Occipital lobe (tissue), 1 donor: ENCODE measurements at regions not wholly inside any gene's neighbourhood (a gene's known extent, or its start where the extent isn't known, plus 50 kb on each side); places are given as distances from the start of the nearest gene placed in this dataset.

Experiments used
- DNase-seq: peaks from one replicate; lab custom pipeline; 2025; lab: John Stamatoyannopoulos, UW

DNA sequence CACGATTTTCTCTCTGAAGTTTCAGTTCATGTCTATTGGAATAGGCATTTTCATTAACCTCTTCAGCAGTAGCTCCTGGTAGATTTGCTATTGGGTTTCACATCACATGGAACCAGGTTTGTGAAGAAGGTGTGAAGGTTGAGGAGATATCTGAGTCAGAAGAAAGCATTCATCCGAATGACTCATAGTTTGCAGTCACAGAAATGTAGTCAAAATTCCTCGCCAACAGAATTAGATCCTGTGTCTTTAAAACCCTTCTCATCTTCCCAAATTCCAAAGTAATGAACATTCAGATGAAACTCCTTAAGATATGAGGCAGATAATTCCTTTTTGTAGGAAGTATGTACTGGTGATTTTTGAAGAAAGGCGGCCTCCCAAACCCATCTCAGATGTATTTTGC is 125.0 kb upstream of the LARGE1 start:
- no peak for DNase-seq

DNA sequence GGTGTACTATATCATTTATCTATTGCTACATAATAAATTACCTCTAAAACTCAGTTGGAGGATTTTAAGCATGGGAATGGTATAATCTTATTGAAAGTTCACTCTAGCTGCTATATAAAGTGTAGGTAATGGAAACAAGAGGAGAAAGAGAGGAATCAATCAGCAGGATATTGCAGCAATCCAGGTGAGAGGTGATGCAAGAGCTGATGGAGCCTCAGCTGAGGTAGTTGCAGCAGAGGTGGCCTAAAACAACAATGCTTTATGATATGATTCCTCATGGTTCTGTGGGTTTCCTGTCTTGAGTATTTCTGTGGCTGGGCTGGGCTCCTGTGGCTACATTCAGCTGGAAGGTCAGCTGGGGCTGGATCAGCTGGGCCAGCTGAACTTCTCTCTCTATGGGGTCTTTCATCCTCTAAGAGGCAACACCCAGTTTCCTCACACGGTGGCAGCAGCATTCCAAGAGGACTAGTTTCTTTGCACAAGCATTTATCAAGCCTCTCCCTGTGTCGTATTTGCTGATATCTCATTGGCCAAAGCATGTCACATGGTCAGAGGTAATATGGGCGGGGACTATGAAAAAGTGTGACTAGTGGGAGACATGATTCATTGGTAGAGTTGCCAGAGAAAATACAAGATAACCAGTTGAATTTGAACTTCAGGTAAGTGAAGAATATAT is 135.4 kb upstream of the LARGE1 start:
- DNase-seq: no peak

DNA sequence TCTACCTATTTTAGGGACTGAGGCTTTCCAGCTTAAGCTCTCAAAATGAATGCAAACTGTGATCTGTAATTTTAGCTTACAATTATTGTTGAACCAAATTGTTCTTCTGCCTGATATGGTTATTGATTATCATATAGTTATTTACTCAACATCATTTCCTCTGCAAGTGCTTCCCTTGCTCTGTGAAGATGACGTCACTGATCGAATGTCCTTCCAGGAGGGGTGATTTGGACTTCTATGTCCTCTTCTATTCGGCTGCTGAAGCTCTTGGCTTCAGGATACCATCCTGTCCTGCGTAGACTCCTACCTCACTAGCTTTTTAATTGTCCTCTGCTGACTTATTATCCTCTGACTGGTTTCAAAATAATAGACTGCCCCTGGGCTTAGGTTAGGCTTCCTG is 137.4 kb upstream of the LARGE1 start:
- no peak for DNase-seq

DNA sequence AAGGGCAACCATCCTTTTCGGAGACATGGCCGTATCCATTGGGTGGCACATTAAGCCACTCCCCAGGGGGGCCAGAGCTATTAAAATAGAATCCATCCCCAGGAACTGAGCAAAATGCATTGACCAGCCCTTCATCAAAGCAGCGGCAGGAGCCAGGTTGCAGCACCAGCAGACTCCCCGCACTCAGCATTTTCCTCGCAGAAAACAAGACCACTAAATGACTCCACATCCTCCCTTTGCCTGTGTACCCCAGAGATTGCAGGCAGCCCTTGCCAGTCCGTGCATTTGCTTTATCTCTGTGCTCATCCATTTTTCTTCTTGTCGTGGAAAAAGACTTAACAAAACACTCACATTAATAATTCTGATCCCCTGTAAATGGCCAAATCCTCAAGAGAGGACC is 144.4 kb upstream of the LARGE1 start:
- DNase-seq: no peak

DNA sequence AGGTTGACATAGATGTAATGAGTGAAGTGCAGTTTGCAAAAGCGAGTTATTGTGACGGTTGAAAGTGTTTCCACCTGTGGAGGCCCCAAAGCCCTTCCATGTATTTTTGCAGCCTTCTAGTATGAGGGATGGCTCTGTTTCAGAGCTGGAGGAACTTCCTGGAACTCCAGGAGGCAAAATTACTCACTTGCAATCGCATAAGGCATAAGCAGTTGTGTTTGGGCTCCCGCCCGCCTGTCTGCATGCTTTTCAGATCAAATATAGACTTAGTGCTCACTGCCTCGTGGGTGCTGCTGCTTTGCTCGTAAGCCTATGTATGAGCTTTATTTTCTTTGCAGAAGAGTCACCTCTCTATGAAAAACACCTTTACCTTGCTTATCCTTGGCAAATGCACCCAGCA is 146.8 kb upstream of the LARGE1 start:
- peak; percentile 15 for DNase-seq

DNA sequence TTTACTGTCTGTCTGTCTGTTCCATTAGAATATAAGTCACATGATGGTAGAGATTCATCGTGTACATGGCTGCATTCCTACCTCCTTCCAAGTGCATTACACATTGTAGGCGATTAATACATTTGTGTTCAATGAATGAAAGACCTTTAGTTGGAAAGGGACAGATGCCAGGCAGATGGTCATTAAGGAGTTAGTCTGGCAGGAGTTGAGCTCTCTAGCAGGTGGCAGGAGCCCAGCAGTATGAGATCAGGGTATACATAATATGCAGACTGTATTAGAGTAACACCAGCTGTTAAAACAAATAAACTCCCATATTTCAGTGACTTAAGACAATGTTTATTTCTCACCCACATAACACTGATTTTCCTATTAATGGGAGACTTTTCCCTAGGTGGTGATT is 147.7 kb upstream of the LARGE1 start:
- no peak for DNase-seq

DNA sequence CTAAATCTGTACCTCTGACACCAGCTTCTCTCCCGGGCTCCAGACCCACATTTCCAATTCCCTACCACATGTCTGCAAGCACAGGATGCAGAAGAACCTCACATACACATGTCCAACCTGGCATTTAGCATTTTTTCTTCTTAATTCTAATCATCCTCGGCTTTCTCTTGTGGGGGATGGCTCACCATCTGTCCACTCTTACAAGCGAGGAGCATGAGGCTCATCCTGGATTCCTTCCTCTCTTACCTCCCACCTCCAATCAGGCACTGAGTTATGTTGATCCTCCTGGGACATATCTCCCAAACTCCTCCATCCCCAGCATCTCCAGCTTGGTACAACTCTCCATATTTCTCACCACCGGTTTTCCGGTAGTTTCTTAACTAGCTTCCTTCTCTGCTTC is 149.8 kb upstream of the LARGE1 start:
- DNase-seq: peak; percentile 19

DNA sequence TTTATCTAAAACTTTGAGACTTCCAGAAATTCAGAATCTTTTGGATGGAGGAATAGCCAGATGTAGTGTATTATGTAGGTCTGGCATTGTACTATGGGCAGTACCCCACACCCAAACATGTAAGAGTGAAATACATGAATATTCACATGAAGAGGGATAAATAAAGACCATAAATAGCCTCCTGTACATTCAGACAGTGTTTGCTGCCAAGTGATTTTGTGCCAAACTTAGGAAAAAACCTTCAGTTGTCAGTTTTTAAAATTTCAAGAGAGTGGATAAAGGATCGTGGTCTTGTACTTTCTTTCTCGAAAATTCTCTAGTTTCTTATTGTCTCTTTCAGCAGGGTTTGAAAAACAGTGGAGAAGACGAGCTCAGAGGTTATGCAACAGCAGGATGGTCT is 150.3 kb upstream of the LARGE1 start:
- no peak for DNase-seq

DNA sequence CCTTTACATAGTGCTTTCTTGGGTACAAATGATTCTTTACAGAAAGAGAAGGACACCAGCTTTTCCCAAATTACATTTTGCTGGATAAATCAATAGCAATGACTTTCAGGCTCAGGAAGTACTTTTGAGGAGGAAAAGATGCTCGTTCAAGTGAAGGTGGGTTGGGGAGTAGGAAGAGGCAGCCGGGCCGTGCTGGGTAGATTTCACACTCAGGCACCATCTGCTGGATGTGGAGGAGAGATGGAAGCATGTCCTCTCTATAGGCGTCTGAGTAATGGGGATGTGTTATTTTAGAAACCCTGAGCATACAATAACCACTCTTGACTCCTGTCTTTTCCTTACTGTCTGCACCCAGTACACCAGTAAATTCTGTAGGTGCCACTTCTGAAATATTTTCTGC is 152.3 kb upstream of the LARGE1 start:
- no peak for DNase-seq

DNA sequence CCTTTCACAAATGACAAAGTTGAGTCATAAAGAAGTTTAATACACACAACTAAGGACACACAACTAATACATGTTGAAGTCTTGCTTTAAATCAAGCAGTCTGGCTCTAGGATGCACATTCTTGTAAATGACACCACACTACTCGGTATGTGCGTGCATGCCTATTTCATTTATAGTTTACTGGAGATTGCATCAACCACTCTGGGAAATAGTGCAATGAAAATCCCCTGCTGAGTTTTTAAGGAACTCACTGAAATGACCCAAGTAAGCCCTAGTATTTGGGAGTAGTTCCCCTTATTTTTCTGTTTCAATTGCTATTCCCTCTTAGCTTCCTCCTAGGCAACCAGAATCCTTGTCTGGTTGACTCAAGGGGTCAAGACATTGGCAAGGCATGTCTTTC is 160.2 kb upstream of the LARGE1 start:
- no peak for DNase-seq

DNA sequence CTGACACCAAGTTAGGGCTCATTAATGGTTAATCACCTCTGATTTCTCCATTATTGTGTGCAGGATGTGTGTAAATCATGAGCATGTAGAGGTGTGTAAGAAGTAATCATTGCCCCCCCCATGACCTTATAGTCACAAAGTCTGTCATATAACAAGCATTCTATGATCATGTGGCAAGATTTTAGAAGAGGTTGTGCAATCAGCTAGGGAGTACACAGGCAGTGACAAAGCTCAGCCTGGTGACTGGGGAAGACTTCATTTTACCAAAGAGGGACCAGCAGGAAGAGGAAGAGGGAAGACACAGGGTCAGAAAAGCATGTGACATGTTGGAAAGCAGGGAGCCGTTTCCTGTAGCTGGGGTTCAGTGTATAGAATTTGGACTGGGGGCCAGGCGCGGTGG is 176.5 kb upstream of the LARGE1 start:
- no peak for DNase-seq

DNA sequence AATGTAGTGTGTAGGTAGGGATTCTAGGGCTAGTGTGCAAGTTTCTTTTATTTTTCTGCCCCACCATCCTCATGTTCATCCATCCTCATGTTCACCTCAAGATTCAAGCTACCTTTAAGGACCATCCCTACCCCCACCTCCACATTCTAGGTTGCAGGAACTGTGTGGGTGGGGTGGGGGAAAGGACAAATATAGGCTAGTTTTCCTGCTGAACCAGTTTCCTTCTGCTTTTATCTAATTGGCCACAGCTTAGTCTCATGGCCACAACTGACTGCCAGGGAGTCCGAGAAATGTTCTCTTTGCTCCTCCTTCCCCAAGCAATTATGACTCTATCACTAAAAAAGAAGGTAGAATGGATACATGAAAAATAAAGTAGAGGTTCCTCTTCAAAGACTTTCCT is 179.0 kb upstream of the LARGE1 start:
- no peak for DNase-seq

DNA sequence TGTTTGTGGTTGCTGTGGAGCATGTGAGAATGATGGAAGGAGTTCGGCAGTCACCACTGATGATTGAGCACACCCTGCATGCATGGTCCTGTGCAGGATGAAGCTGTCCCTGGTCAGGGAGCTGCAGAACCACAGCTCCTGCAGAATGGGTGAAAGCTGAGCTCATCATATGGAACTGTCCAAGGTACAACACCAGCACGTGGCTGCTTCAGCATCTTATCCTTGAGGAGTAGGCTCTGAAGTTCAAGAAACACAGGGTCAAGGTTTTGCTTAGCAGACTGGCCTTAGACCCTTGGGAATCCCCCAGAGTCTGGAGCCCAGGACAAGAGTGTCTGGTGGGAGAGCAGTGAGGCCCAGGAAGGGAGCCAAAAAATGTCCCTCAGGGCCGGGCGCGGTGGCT is 182.4 kb upstream of the LARGE1 start:
- no peak for DNase-seq

DNA sequence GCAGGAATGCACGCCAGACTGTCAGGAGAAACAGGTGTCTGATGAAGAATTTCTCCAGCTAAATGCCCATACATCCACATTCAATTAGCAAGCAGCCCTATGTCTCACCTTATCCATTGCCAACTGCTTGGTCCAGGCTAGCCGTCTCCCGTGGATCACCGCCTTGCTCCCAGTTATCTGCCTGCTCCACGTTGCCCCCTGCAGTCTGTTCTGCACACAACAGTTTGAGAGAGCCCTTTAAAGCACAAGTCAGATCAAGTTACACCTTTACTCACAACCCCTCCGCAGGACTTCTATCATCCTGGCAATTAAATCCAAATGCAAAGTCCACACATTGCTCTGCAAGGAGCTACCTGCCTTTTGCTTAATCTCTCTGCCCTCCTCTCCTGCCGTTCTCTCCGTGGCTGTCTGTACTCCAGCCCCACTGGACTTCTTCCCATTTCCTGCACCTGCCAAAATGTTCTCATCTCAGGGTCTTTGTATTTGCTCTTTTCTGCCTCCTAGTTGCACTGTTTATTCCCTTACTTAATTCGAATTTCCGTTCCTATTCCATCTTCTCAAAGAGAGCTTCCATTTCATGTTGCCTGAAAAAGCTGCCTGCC is 185.3 kb upstream of the LARGE1 start:
- peak; percentile 31 for DNase-seq

DNA sequence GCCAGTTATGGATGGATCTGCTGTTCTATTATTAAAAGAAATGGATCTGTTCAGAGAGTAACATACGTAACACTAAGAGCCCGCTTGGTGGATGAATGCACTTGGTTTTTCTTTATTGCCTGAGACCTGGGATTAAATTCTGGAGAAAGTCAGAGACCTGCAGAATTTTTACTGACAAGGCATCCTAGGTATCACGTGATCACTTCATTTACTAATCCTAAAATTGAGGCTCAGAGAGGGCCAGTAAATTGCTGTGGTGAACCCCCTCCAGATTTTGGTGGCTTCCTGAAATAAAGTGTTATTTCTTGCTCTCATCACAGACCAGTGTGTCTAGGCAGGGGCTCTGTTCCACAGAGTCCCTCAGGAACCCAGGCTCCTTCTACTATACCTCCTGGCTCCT is 187.9 kb upstream of the LARGE1 start:
- no peak for DNase-seq

DNA sequence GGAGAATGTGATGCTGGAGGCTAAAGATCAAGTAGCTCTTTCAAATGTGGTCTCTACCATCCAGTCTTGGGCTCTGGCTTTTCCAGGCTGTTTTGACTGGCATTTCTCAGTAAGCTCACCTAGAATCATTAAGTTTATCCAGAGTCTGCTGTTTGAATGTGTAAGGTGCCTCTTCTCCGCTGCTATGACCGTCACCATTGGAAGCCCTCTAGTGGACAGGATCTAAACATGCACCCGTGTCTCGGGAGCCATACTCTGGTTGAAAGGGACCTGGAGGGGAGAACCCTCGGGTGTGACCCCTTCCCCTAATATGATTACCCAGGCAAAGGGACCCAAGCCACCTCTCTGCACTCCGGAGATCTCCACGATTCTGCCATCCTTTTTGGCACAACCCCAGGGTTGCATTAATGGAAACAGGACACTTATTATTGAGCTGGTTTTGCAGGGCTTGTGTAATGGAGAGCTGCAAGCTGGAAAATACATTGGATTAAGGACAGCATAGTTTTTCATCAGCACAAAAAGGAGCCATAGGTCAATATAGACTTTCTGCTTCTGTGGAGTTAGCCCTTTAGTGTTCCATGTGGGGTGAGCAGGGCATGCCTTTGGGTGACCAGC is 191.0 kb upstream of the LARGE1 start:
- no peak for DNase-seq

DNA sequence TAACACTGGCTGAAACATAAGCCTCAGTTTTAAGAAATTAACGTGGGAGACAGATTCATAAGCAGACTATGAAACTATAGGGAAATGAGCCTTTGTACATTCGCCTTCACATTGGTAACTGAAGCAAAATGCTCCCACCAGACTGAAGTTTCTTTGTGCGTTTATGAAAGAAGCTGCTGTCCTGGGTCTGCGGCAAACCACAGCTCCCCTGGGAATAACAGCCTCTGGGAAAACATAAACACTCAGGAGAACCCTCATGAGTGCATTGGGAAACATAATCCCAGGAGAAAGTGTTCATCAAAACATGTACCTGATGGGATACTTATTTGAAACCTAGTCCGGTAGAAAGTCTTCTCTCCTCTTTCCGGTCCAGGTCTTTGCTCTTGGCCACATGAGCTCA is 193.1 kb upstream of the LARGE1 start:
- no peak for DNase-seq

DNA sequence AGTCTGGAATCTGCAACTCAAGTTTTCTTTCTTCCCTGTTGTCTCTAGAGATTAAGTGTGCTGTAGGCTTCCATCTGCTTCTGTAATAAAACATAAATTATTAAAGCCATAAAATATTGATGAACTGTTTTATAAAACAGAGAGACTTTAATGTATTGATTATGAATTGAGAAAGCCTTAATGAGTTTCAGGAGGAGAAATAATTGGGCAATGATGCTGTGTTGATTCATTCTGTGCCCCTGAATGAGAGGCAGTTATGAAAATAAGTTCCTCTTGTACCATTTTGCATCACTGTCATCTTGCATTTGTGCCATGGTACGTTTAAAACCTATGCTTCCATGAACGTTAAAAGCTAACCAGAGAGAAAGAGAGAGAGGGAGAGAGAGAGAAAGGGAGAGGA is 194.1 kb upstream of the LARGE1 start:
- DNase-seq: no peak

DNA sequence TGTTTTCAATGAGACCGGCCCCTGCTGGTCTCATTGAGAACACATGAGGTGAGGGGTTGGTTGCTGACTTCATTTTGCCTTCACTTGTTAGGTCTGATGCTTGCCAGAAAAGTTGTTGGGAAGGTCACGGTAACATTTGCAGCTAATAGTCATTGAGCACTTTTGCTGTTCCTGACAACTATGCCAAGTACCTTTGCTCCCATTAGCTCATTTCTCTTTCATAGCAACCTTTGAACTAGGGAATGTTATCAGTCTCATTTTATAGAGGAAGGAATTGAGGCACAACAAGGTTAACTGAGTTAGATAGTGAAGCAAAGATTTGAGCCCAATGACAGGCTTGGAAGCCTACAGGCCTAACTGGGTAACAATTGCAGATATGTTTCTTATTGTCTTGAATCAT is 195.4 kb upstream of the LARGE1 start:
- no peak for DNase-seq

DNA sequence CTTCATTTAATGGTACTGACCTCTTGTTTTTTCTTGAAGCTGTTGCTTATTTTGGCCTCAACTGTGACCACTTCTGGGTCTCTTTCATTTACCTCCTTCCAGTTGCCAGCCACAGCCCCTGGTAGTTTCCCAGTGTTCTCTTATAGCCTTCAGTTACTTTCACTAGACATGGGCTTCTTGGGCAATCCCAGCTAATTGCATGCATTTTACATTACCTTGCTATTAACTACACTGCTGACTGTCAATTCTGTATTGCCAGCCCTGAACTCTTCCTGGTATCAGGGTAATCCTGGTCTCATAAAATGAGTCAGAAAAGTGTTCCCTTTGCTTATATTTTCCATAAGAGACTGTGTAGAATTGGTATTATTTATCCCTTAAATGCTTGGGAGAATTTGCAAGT is 195.8 kb upstream of the LARGE1 start:
- DNase-seq: no peak

DNA sequence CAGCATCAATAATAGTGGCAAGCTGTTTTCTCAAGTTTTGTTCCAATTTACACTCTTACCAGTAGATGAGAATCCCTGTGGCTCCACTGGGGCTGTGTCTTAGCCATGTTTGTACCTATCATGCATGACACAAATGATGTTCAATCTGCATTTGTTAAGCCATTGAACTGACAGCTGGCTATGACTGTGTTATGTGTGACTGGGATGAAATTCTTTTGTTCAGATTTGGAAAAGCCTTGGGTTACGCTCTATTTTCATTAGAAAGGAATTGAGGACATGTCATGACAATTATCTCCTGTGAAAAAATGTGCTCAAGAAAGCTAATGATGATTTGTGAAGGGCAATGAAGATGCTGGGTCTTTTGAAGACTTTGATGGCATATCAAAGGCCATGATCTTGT is 201.8 kb upstream of the LARGE1 start:
- no peak for DNase-seq

DNA sequence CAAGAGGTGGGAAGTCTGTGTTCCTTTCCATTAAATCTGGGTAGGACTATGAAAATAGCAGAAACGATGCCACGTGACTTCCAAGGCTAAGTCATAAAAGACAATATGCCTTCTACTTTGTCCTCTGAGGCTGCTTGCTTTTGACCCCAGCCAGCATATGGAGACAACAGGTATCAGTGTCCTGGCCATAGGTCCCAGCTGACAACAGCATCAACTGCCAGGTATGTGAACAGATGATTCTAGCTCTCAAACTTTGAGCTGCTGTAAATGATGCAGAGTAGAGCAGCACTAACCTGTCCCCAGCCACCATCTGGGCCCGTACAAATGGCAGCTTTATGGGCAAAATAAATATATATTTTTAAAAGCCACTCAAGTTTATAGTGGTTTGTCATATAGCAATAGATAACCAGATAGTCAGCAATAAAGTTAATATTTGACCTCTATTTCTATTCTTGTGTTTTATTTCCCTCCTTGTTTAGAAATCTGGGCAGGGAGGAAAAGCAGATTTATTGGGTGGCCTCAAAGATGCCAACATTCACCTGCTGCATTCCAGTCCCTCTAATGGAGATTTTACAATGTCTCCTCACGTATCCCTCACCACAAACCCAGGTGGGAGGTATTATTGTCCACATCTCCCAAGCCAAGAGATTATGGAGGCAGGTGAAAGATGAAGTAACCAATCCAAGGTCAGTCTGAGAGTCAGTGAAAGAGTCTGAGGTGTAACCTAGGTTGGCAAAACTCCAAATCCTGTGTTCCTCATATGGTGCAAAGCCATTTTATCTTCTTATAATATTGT is 209.6 kb upstream of the LARGE1 start:
- no peak for DNase-seq

DNA sequence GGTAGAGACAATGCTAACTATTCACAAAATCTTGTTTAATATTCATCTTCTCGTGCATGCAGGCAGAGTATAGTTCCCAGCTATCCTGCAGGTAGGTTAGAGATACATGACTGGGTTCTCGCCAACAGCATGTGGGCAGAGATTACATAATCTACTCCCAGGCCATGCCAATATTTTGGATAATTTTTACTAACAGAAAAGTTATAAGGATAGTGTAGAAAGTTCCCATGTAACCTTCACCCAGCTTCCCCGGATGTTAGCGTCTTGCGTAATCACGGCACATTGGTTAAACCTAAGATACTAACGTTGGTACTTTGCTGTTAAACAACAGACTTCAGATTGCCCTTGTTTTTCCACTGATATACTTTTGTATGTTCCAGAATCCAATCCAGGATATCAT is 215.5 kb upstream of the LARGE1 start:
- no peak for DNase-seq
